ENCODE measurements at regions not wholly inside any gene's neighbourhood (a gene's known extent, or its start where the extent isn't known, plus 50 kb on each side); places are given as distances from the start of the nearest gene placed in this dataset.
"Not testable (repeated sequence)": the region's sequence is repeated elsewhere in the genome, so short reads cannot be mapped to it uniquely, and the experiment has no call there.

- in situ Hi-C loops (cut with HindIII; ENCODE audit: low sequenced_read_pairs), result no loop called here
Measured at GRCh38 chr4:164056426-164057142, 562.1 kb downstream of the TMA16 start.

- in situ Hi-C loops (cut with HindIII; ENCODE audit: low sequenced_read_pairs), result no loop called here
Measured at GRCh38 chr4:164058776-164059445, 564.4 kb downstream of the TMA16 start.

GRCh38 chr4:164060456-164060855, 566.0 kb downstream of the TMA16 start:
- in situ Hi-C loops (cut with HindIII; ENCODE audit: low sequenced_read_pairs), result no loop called here

- in situ Hi-C loops (cut with HindIII; ENCODE audit: low sequenced_read_pairs), result no loop called here
Measured at GRCh38 chr4:164068392-164068791, 573.9 kb downstream of the TMA16 start.

GRCh38 chr4:164070625-164071024, 576.1 kb downstream of the TMA16 start:
- in situ Hi-C loops (cut with HindIII; ENCODE audit: low sequenced_read_pairs), result no loop called here

GRCh38 chr4:164081371-164081770, 586.9 kb downstream of the TMA16 start:
- in situ Hi-C loops (cut with HindIII; ENCODE audit: low sequenced_read_pairs), result no loop called here

- in situ Hi-C loops (cut with HindIII; ENCODE audit: low sequenced_read_pairs), result no loop called here
Measured at GRCh38 chr4:164081801-164082200, 587.3 kb downstream of the TMA16 start.

- in situ Hi-C loops (cut with HindIII; ENCODE audit: low sequenced_read_pairs), result no loop called here
Measured at GRCh38 chr4:164087733-164088132, 593.2 kb downstream of the TMA16 start.

GRCh38 chr4:164095313-164096110, 601.0 kb downstream of the TMA16 start:
- in situ Hi-C loops (cut with HindIII; ENCODE audit: low sequenced_read_pairs), result no loop called here

- in situ Hi-C loops (cut with HindIII; ENCODE audit: low sequenced_read_pairs), result no loop called here
Measured at GRCh38 chr4:164096766-164097518, 602.5 kb downstream of the TMA16 start.

- in situ Hi-C loops (cut with HindIII; ENCODE audit: low sequenced_read_pairs), result not testable (repeated sequence)
Measured at GRCh38 chr4:164100741-164101365, 606.4 kb downstream of the TMA16 start.

GRCh38 chr4:164108971-164109370, 614.5 kb downstream of the TMA16 start:
- in situ Hi-C loops (cut with HindIII; ENCODE audit: low sequenced_read_pairs), result no loop called here

GRCh38 chr4:164109503-164109902, 615.0 kb downstream of the TMA16 start:
- in situ Hi-C loops (cut with HindIII; ENCODE audit: low sequenced_read_pairs), result no loop called here

GRCh38 chr4:164115236-164115635, 620.7 kb downstream of the TMA16 start:
- in situ Hi-C loops (cut with HindIII; ENCODE audit: low sequenced_read_pairs), result no loop called here

GRCh38 chr4:164116286-164116685, 621.8 kb downstream of the TMA16 start:
- in situ Hi-C loops (cut with HindIII; ENCODE audit: low sequenced_read_pairs), result no loop called here

- in situ Hi-C loops (cut with HindIII; ENCODE audit: low sequenced_read_pairs), result no loop called here
Measured at GRCh38 chr4:164134388-164134787, 619.5 kb upstream of the SMIM31 start.

GRCh38 chr4:164136180-164136616, 617.7 kb upstream of the SMIM31 start:
- in situ Hi-C loops (cut with HindIII; ENCODE audit: low sequenced_read_pairs), result no loop called here

GRCh38 chr4:164138521-164138920, 615.4 kb upstream of the SMIM31 start:
- in situ Hi-C loops (cut with HindIII; ENCODE audit: low sequenced_read_pairs), result no loop called here

GRCh38 chr4:164139291-164139690, 614.6 kb upstream of the SMIM31 start:
- in situ Hi-C loops (cut with HindIII; ENCODE audit: low sequenced_read_pairs), result no loop called here

GRCh38 chr4:164141755-164142375, 612.1 kb upstream of the SMIM31 start:
- in situ Hi-C loops (cut with HindIII; ENCODE audit: low sequenced_read_pairs), result not testable (repeated sequence)

All from DLD1 (cell line).